ENCODE measurements at regions not wholly inside any gene's neighbourhood (a gene's known extent, or its start where the extent isn't known, plus 50 kb on each side); places are given as distances from the start of the nearest gene placed in this dataset.

GRCh38 chr18:34609986-34610648, 100.0 kb upstream of the DTNA start:
- H3K4me1 ChIP-seq (ENCODE audit: control insufficient read depth, extremely low read depth, insufficient read depth, low read length) = no peaks in the 10 kb centered on the region
- TF ChIP-seq POLR2A (IDR thresholded peaks at IDR 0.05; ENCODE audit: low read depth, low read length) = no peak
- TF ChIP-seq GATA2 (IDR thresholded peaks at IDR 0.05; ENCODE audit: insufficient read depth, insufficient read length, low read depth, low read length) = no peak
- TF ChIP-seq CTCF (IDR thresholded peaks at IDR 0.05; ENCODE audit: extremely low read depth in 1 of 2, insufficient read depth in 1 of 2, low read depth in 1 of 2, low read length in 2 of 2) = no peak
- no peak for TF ChIP-seq EZH2 (IDR thresholded peaks at IDR 0.05; ENCODE audit: borderline replicate concordance, low read depth, low read length, severe bottlenecking)
- no peak for TF ChIP-seq FOS (IDR thresholded peaks at IDR 0.05; ENCODE audit: borderline replicate concordance, insufficient read depth, low read length)
- no peak for TF ChIP-seq JUN (IDR thresholded peaks at IDR 0.05; ENCODE audit: borderline replicate concordance, insufficient read depth, insufficient read length, low read depth)
- TF ChIP-seq MAX (IDR thresholded peaks at IDR 0.05; ENCODE audit: insufficient read depth, insufficient read length) = no peak
- TF ChIP-seq POLR2AphosphoS5 (IDR thresholded peaks at IDR 0.05; ENCODE audit: insufficient read depth, low read depth, low read length) = no peak
- TF ChIP-seq MYC (IDR thresholded peaks at IDR 0.05; ENCODE audit: low read depth, low read length) = no peak
- H3K27me3 ChIP-seq (ENCODE audit: control insufficient read depth in 2 of 2, insufficient read depth in 2 of 2, low read length in 2 of 2) = no peaks in the 10 kb centered on the region
- no peaks in the 10 kb centered on the region for H3K9me1 ChIP-seq (replicated peaks; ENCODE audit: control insufficient read depth, extremely low read depth, insufficient read depth, low read length)
- FAIRE-seq (no peak), DNase-seq (ENCODE audit: low read depth, low spot score) (no peak)
- no peaks in the 10 kb centered on the region for H3K9me3 ChIP-seq (replicated peaks; ENCODE audit: control insufficient read depth, insufficient read depth, low read length)
- H3K36me3 ChIP-seq (ENCODE audit: control insufficient read depth in 2 of 2, extremely low read depth in 1 of 2, insufficient read depth in 2 of 2, low read length in 2 of 2) = no peaks in the 10 kb centered on the region
- no peak overlapping the region for H3K4me3 ChIP-seq (replicated peaks in 1 of 3; ENCODE audit: insufficient read depth in 1 of 3, low read depth in 1 of 3, low read length in 3 of 3)
- H2AFZ ChIP-seq (ENCODE audit: low read depth, low read length) = no peak overlapping the region
- H3K79me2 ChIP-seq (ENCODE audit: control insufficient read depth, insufficient read depth, low read length) = no peaks in the 10 kb centered on the region
- intact Hi-C loops (cut with micrococcal nuclease) = no loop called here
- dilution Hi-C loops (cut with MboI; ENCODE audit: extremely low pct_ligation_motif_present, low sequenced_read_pairs) = no loop called here
- POLR2A ChIA-PET = no interaction called here
- H4K20me1 ChIP-seq (replicated peaks; ENCODE audit: control insufficient read depth, extremely low read depth, insufficient read depth, low read length) = no peaks in the 10 kb centered on the region
- no peak overlapping the region for H3K4me2 ChIP-seq (ENCODE audit: insufficient read depth, low read length)
- H3K9ac ChIP-seq (replicated peaks; ENCODE audit: extremely low read depth, insufficient read depth, low read length) = no peak overlapping the region
- BruUV-seq (replicated peaks) = no TSS peak
- H3K27ac ChIP-seq (ENCODE audit: insufficient read depth, low read depth, low read length) = no peak overlapping the region
- CTCF ChIA-PET = no interaction called here

Data from endothelial cell of umbilical vein (primary cell).